Glomerular endothelial cell (primary cell): ENCODE measurements at regions not wholly inside any gene's neighbourhood (a gene's known extent, or its start where the extent isn't known, plus 50 kb on each side); places are given as distances from the start of the nearest gene placed in this dataset.
"Not testable (repeated sequence)": the region's sequence is repeated elsewhere in the genome, so short reads cannot be mapped to it uniquely, and the experiment has no call there.

ENCODE experiments used
- DNase-seq: peaks from one replicate; pipeline ENCODE4 v3.0.0-alpha.2; 2011; ENCODE audit warnings: low read depth, low spot score; ENCODE audit errors: extremely low read depth

GRCh38 chr9:30507166-30507565 lies 1877.3 kb upstream of the ACO1 start:
- no peak for DNase-seq

- DNase-seq = no peak
Observed at GRCh38 chr9:30511666-30512065, 1872.8 kb upstream of the ACO1 start.

- no peak for DNase-seq
Observed at GRCh38 chr9:30519166-30519565, 1865.3 kb upstream of the ACO1 start.

GRCh38 chr9:30519756-30520155 lies 1864.7 kb upstream of the ACO1 start:
- DNase-seq = no peak

- no peak for DNase-seq
Observed at GRCh38 chr9:30522061-30522460, 1862.4 kb upstream of the ACO1 start.

GRCh38 chr9:30522486-30522885 lies 1862.0 kb upstream of the ACO1 start:
- DNase-seq = no peak

GRCh38 chr9:30524311-30524710 lies 1860.1 kb upstream of the ACO1 start:
- DNase-seq = no peak

- DNase-seq = no peak
Observed at GRCh38 chr9:30534455-30534854, 1850.0 kb upstream of the ACO1 start.

- DNase-seq = no peak
Observed at GRCh38 chr9:30534896-30535295, 1849.5 kb upstream of the ACO1 start.

GRCh38 chr9:30536494-30536893 lies 1847.9 kb upstream of the ACO1 start:
- no peak for DNase-seq

GRCh38 chr9:30539696-30540095 lies 1844.7 kb upstream of the ACO1 start:
- not testable (repeated sequence) for DNase-seq

- DNase-seq = no peak
Observed at GRCh38 chr9:30574355-30575151, 1809.9 kb upstream of the ACO1 start.

- DNase-seq = no peak
Observed at GRCh38 chr9:30575218-30575617, 1809.2 kb upstream of the ACO1 start.

GRCh38 chr9:30575691-30576090 lies 1808.8 kb upstream of the ACO1 start:
- DNase-seq = no peak

GRCh38 chr9:30579810-30580209 lies 1804.6 kb upstream of the ACO1 start:
- no peak for DNase-seq

- DNase-seq = no peak
Observed at GRCh38 chr9:30582240-30582639, 1802.2 kb upstream of the ACO1 start.

GRCh38 chr9:30584559-30584958 lies 1799.9 kb upstream of the ACO1 start:
- DNase-seq = no peak

GRCh38 chr9:30591461-30591860 lies 1793.0 kb upstream of the ACO1 start:
- no peak for DNase-seq

GRCh38 chr9:30597608-30598007 lies 1786.8 kb upstream of the ACO1 start:
- no peak for DNase-seq

GRCh38 chr9:30605936-30606335 lies 1778.5 kb upstream of the ACO1 start:
- no peak for DNase-seq

GRCh38 chr9:30609713-30610112 lies 1774.7 kb upstream of the ACO1 start:
- DNase-seq = no peak

GRCh38 chr9:30616782-30617181 lies 1767.7 kb upstream of the ACO1 start:
- not testable (repeated sequence) for DNase-seq

GRCh38 chr9:30622561-30622960 lies 1761.9 kb upstream of the ACO1 start:
- DNase-seq = no peak
